EL (cell line): ENCODE measurements at regions not wholly inside any gene's neighbourhood (a gene's known extent, or its start where the extent isn't known, plus 50 kb on each side); places are given as distances from the start of the nearest gene placed in this dataset.
A peak's percentile ranks its signal among the peaks of the same experiment; 100 is the strongest.

Experiments
- DNase-seq: peaks from one replicate; pipeline ENCODE4 v3.0.0-alpha.2; 2016

GRCh38 chr3:144307951-144308350, 336.3 kb downstream of the DIPK2A start:
- DNase-seq, result no peak

- no peak for DNase-seq
These were observed 336.8 kb downstream of the DIPK2A start for GRCh38 chr3:144308396-144308795.

DNA sequence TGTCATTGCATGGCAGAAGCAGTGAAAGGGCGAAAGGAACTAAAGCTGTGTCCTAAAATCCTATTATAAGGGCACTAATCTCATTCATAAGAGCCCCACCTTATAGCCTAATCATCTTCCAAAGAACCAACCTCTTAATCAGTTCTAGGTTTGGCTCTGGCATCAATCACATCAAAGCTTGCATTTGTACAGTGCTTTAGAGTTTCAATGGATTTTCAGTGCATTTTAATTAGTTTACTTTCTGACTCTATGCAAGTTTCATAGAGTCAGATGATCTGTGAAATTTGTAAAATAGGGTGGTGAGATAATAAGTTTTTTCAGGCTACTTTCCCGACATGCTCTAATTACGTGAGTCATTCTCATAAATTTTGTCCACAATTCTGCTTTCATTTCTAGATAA, 341.1 kb downstream of the DIPK2A start:
- peak; percentile 1 for DNase-seq

DNA sequence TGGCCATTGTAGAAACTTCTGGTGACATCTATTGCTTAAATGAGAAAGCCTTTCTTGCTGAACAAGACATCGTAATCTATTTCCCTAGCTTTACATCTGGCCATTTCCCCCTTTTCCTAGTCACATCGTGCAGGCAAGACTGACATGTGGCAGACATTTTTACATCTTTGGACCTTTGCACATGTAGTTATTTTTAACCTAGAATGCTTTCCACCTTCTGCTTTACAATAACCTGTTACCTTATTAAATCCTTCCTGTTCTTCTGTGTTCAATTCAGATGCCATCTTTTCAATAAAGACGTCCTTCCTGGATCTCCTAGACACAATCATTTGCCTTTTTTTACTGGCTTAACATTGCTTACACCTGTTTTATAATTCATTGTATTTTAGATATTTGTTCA, 343.3 kb downstream of the DIPK2A start:
- no peak for DNase-seq

DNA sequence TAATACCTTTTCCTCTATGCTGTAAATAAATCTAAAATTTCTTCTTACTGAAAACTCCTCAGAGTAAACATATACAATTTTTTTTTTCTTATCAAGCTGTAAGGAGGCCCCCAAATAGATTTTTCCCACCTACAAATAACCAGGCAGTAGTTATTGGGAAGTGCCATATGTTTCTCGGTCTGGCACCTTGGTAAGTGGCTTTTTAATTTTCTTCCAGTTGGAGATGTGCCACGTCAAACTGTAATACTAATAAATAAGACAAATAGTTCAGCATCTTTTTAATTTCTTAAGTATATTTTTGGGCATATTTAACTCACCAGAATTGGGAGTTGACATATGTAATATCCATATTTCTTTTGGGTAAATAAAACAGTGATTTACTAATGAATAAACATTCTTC, 346.3 kb downstream of the DIPK2A start:
- DNase-seq, result no peak

GRCh38 chr3:144324076-144324475, 352.5 kb downstream of the DIPK2A start:
- no peak for DNase-seq

- no peak for DNase-seq
These were observed 361.2 kb downstream of the DIPK2A start for GRCh38 chr3:144332868-144333267.

DNA sequence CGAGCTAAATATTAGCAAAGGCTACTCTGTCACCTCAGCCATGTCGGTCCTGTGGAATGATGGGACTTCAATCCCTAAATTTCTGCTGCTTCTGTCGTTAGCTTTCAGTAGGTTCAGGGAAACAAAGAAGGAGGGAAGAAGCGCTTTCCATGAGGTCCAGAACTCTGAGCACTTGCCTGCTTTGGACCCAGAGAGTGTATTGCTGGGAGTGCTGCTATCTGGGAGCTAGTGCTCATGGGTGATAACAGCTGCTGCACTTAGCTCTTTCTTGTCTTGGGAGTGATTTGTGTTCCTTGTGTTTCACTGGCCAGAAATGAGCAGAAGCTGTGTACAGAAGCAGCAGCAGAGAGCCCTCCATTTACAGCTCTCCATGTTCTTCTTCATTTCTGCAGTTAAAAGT, 369.8 kb downstream of the DIPK2A start:
- no peak for DNase-seq

DNA sequence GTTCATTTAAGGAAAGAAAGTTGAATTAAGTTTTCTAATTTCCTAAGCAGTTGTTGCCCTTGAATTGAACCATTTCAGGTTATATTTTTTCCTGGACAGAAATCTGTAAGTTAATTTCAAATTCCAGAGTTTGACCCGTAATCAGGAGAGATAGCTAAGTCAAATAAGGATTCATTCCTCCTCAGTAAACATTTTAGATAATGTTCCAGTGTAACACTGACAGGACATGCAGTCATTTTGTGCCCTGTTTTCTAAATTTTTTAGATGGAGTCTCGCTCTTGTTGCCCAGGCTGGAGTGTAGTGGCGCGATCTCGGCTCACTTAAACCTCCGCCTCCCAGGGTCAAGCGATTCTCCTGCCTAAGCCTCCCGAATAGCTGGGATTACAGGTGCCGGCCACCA, 371.7 kb downstream of the DIPK2A start:
- DNase-seq, result no peak

DNA sequence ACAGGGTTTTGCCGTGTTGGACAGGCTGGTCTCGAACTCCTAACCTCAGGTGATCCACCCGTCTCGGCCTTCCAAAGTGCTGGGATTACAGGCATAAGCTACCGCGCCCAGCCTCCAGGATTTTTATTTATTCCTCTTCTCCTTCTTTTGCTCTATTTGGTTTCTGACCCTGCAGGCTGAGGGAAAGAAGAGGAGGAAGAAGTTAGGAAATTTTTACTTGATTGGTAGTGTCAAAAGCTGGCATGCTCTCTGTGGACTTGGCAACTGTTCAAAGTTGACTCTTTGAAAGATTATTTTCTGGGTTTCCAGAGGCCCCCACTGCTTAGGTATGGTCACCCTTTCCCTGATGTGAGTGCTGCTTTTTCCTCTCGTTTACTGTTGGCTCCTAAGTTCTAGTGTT, 372.2 kb downstream of the DIPK2A start:
- DNase-seq, result no peak

DNA sequence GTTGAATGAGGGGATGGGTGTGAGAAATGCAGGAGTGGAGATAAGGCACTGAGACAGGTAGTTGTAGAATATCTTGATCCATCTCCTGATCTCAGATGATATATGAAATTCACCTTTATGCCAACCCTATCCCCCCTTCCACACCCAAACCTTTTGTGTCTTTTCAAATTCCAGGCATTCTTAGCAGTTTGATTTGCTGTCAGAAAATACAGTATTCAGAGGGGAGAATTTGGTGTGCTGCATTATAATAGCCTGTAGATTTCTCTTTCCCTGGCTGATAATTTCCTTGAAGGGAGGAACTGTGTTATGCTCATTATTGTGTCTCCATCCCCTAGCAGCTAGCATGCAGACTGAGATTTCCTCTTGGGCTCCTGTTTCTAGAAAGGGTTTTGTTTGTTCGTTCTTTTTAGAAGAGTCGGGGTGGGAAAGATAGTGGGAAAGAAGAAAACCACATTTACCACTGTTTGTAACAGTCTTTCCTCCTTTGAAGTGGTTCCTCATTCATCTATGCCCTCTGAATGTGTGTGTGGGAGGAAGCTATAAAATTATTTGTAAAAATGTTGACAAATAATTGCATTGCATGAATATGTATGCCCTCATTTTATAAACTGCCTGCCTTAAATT, 373.4 kb downstream of the DIPK2A start:
- no peak for DNase-seq

DNA sequence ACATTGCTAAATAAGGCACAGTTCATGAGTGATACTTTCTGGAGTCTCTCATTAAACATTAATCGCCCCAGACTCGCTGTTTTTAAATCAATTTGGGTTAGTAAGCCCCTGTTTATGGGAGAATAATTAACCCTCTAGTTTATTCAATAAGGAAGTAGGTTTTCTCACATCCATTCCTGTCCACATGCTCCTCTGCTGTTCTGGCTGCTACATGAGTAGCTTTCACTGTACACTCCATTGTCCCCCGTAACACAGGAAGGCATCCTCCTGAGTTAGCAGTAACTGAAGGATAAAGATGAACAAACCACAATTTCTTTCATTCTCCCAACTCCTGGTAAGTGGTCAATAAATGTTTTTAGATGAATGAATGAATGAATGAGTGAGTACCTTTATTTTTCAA, 378.5 kb downstream of the DIPK2A start:
- no peak for DNase-seq

GRCh38 chr3:144351011-144351410, 379.4 kb downstream of the DIPK2A start:
- no peak for DNase-seq

DNA sequence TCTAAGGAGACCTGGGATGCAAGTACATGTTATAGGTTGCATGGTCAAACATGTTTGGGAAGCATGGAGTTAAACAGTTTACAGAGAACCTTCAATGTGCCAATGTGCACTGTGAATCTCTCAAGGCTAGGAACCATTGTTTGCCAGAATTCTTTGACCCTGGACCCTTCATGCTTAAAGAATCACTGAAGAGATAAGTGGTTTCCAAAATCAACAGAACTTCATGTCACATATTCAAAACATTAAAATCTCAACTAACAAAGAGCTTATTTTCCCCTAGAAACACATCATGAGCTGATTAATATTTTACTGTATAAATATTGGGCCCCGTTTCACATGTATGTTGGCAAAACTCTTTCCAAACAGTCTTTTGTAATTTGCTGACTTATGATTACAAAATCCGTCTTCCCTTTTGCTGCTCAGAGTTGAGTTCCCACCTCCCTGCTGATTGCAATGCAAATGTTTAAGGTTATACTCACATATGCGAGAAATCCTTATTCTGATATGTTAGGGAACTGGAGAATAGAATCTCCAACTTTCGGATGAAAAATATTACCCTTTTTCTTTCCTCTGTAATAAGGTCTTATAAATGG, 380.2 kb downstream of the DIPK2A start:
- no peak for DNase-seq

DNA sequence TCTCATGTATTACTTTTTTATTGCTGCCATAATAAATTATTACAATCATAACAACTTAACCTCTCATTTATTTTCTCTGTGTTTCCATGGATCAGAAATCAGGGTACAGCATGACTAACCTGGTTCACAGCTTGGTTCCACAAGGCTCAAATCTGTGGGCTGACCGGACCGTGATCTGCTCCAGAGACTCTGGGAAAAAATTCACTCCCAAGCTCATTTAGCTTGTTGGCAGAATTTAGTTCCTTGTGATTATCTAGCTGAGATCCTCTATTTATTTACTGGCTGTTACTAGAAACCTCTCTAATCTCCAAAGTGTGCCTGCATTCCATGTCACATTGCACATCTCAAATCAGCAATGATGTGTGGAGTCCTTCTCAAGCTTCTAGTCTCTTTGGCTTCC, 386.6 kb downstream of the DIPK2A start:
- DNase-seq, result no peak

DNA sequence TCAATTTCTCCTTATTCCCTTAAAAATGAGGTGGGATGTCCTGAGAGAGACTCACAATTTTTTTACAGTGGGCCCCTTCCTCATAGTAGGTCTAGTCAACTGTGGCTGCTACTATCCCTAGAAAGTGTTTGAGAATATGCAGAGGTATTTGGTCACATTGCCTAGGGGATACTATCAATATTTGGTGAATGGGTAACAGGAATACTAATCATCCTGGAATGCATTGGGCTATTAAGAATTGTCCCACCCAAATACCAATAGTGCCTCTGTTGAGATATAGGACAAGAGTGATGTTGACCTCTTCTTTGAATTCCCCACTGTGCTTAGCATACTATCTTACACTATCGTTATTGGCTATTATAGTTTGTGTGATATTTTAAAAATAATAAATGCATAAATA, 389.4 kb downstream of the DIPK2A start:
- DNase-seq, result peak; percentile 55

GRCh38 chr3:144362126-144362525, 390.5 kb downstream of the DIPK2A start:
- peak; percentile 56 for DNase-seq

DNA sequence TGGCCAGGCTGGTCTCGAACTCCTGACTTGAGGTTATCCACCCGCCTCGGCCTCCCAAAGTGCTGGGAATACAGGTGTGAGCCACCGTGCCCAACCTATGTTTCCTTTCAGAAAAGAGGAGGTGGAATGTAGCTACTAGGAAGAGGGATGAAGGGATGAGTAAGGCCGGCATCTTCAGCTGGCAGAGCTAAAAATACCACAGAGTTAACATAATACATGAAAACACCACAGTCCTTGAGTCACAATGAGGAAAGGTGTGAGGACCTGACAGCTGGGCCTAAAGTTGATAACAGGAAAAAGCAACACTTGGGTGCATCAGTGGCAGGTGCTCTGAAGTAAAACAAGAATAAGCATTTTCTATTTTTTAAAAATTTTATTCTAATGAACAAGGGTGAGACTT, 392.2 kb downstream of the DIPK2A start:
- DNase-seq, result peak; percentile 31

DNA sequence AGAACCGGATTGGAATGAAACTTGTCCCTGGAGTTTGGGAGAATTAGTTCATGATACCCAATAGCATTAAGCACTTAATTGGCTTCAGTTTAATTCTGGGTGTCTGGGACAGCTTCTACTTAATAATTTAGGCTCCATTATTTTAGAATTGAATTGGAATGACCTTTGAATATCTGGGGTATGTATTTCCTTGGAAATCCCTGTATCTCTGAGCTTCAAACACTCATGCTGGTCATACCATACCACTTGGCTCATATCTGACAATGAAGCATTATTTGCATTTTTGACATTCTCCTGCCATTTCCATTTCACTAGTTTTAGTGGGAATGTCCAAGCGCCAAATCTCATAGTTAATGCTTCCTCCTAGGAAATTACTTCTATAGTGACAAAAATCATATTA, 393.1 kb downstream of the DIPK2A start:
- peak; percentile 59 for DNase-seq

- DNase-seq, result peak; percentile 13
These were observed 397.7 kb downstream of the DIPK2A start for GRCh38 chr3:144369129-144369879.

DNA sequence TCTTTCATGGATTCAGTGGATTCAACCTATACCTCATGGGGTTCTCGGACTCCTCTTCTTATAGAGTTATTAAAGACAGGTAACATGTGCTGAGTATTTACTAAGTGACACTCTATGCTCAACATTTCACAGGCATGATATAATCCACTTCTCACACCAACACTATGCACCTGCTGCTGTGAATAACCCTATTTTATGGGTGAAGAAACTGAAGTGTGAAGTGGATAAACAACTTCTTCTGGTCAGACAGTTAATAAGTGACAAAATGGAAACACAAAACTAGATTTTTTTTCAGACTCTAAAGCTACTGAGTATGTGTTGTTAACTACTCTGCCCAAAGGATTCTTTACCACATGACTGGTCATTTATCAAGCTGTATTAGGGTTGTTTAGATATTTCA, 403.5 kb downstream of the DIPK2A start:
- no peak for DNase-seq

GRCh38 chr3:144380849-144381248, 409.2 kb downstream of the DIPK2A start:
- DNase-seq, result no peak

DNA sequence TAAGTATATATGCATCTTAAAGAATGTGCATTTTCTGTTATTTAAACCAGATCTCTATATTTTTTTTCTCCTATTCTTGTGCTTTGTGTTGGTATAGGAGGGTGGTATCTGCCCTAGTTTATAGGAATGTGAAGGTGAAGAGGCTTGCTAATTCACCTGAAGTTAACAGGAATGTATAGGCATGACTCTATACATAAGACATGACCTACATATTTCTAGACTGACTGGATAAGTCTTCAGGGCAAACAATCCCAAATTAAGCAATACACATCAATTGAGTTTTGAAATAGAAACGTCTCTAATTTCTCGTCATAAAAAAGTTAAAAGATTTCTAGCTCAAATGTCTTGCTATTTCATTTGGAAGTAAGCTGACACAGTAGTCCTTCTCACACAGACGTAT, 410.0 kb downstream of the DIPK2A start:
- no peak for DNase-seq

- DNase-seq, result no peak
These were observed 412.8 kb downstream of the DIPK2A start for GRCh38 chr3:144384241-144384979.
